NAMALWA (cell line): ENCODE measurements at regions not wholly inside any gene's neighbourhood (a gene's known extent, or its start where the extent isn't known, plus 50 kb on each side); places are given as distances from the start of the nearest gene placed in this dataset.

ENCODE experiments used
- DNase-seq: peaks from one replicate; pipeline ENCODE4 v3.0.0-alpha.2; 2015; ENCODE audit warnings: low spot score

GRCh38 chr12:93944911-93945310, 203.5 kb upstream of the PLXNC1 start:
- no peak for DNase-seq

GRCh38 chr12:93946542-93947150, 201.7 kb upstream of the PLXNC1 start:
- DNase-seq = no peak

- DNase-seq = no peak
These were observed 200.9 kb upstream of the PLXNC1 start for GRCh38 chr12:93947486-93947885.

GRCh38 chr12:93950311-93950710, 198.1 kb upstream of the PLXNC1 start:
- no peak for DNase-seq

- no peak for DNase-seq
These were observed 193.9 kb upstream of the PLXNC1 start for GRCh38 chr12:93954166-93955112.

GRCh38 chr12:93956551-93956950, 191.8 kb upstream of the PLXNC1 start:
- DNase-seq = no peak

GRCh38 chr12:93957168-93957567, 191.2 kb upstream of the PLXNC1 start:
- DNase-seq = no peak

GRCh38 chr12:93957870-93958269, 190.5 kb upstream of the PLXNC1 start:
- no peak for DNase-seq

GRCh38 chr12:93959657-93960056, 188.7 kb upstream of the PLXNC1 start:
- no peak for DNase-seq

- DNase-seq = no peak
These were observed 187.9 kb upstream of the PLXNC1 start for GRCh38 chr12:93960521-93960920.

GRCh38 chr12:93962336-93962735, 186.0 kb upstream of the PLXNC1 start:
- DNase-seq = no peak

- no peak for DNase-seq
These were observed 183.4 kb upstream of the PLXNC1 start for GRCh38 chr12:93964936-93965335.

- DNase-seq = no peak
These were observed 181.8 kb upstream of the PLXNC1 start for GRCh38 chr12:93966516-93967133.

GRCh38 chr12:93967454-93967853, 180.9 kb upstream of the PLXNC1 start:
- DNase-seq = no peak

- DNase-seq = no peak
These were observed 179.7 kb upstream of the PLXNC1 start for GRCh38 chr12:93968536-93969285.

- DNase-seq = no peak
These were observed 177.3 kb upstream of the PLXNC1 start for GRCh38 chr12:93970900-93971688.

GRCh38 chr12:93972411-93973208, 175.8 kb upstream of the PLXNC1 start:
- no peak for DNase-seq

GRCh38 chr12:93974252-93974651, 174.1 kb upstream of the PLXNC1 start:
- no peak for DNase-seq

- DNase-seq = no peak
These were observed 172.4 kb upstream of the PLXNC1 start for GRCh38 chr12:93976024-93976423.

- no peak for DNase-seq
These were observed 171.3 kb upstream of the PLXNC1 start for GRCh38 chr12:93977081-93977480.

GRCh38 chr12:93978553-93978952, 169.8 kb upstream of the PLXNC1 start:
- DNase-seq = no peak
